ENCODE measurements at regions not wholly inside any gene's neighbourhood (a gene's known extent, or its start where the extent isn't known, plus 50 kb on each side); places are given as distances from the start of the nearest gene placed in this dataset.
A peak's percentile ranks its signal among the peaks of the same experiment; 100 is the strongest.

DNA sequence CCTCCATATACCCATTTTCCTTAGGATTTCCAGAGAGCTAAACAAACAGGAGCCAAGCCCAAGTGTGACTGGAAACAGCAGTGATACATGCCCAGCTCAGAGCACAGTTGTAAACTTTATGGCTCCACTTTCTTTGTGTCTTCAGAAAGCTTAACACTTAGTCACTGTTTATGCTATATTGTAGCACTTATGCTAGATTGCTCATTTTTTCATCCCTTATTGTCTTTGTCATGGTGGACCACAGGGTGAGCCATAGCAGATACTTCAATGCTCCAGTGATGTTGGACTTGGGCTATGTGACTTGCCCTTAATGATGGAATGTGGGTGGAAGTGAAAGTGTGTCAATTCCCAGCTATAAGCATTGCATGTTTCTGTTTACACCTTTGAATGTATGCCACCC is 401.6 kb downstream of the METTL4 start:
- TF ChIP-seq, protein P1, sequence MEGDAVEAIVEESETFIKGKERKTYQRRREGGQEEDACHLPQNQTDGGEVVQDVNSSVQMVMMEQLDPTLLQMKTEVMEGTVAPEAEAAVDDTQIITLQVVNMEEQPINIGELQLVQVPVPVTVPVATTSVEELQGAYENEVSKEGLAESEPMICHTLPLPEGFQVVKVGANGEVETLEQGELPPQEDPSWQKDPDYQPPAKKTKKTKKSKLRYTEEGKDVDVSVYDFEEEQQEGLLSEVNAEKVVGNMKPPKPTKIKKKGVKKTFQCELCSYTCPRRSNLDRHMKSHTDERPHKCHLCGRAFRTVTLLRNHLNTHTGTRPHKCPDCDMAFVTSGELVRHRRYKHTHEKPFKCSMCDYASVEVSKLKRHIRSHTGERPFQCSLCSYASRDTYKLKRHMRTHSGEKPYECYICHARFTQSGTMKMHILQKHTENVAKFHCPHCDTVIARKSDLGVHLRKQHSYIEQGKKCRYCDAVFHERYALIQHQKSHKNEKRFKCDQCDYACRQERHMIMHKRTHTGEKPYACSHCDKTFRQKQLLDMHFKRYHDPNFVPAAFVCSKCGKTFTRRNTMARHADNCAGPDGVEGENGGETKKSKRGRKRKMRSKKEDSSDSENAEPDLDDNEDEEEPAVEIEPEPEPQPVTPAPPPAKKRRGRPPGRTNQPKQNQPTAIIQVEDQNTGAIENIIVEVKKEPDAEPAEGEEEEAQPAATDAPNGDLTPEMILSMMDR (IDR thresholded peaks at IDR 0.05; ENCODE audit: low read depth, low read length, missing control alignments) = no peak
- H3K27ac ChIP-seq = no peak overlapping the region
- DNase-seq = no peak
- in situ Hi-C loops (cut with HindIII; ENCODE audit: low pct_ligation_motif_present, low sequenced_read_pairs) = no loop called here
- no peaks in the 10 kb centered on the region for H3K27me3 ChIP-seq (replicated peaks)
- no peaks in the 10 kb centered on the region for H3K36me3 ChIP-seq (replicated peaks)
- H3K4me3 ChIP-seq (ENCODE audit: low read depth, low read length) = no peak overlapping the region

DNA sequence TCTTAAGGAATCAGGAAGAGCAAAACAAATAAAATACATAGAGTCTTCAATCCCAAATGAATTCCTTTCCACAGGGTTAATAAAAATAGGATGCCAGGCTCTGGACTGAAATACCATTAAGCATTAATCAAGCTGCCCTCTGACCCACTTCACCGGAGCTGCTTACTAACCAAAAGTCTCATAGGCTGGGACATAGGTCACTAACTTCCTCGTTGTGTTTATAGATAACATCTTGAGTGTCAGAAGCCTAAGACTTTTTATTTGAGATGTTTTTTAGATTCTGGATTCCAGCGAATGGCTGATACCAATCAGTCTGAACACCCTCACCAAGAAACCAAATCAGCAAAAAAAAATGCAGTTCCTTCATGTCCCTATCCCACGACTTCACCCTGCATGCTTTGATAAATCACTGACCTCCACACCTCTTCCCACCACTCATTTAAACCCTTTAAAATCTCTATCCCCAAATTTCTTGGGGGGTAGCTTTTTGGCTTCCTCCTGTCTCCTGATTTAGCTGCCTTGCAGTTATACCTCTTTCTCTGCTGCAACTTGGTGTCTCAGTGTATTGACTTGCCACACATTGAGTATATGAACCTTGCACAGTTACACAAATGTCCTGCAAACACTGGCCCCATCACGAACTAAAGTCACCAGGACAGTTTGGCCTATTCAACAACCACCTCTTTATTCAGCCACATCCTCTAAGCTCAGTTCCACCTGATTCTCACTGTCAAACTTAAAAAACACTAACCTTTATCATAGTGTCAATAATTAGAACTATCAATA is 399.3 kb downstream of the METTL4 start:
- Histone ChIP-seq H3K27ac (no peak overlapping the region), H3K36me3 (replicated peaks) (no peaks in the 10 kb centered on the region), H3K27me3 (replicated peaks) (no peaks in the 10 kb centered on the region), H3K4me3 (ENCODE audit: low read depth, low read length) (no peak overlapping the region)
- no peak for DNase-seq
- TF ChIP-seq, protein P1 (IDR thresholded peaks at IDR 0.05; ENCODE audit: low read depth, low read length, missing control alignments) = no peak
- in situ Hi-C loops (cut with HindIII; ENCODE audit: low pct_ligation_motif_present, low sequenced_read_pairs) = no loop called here

DNA sequence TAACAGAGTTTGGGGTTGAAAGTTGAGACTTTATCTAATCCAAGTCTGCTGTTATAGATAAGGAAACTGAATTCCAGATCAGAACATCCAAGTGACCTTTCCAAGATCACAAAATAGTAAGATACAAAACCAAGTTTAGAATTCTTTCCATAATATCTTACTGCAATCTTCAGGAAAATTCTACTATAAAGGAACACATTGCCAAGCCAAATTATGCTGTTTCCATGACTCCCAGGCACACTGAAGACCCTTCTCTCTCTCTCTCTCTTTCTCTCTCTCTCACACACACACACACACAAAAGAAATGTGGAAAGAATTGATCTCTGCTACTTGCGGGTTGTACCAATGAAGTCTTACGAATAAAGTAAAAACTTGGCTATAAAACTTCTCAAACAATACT is 398.4 kb downstream of the METTL4 start:
- H3K36me3 ChIP-seq (replicated peaks) = no peaks in the 10 kb centered on the region
- TF ChIP-seq, protein P1 (IDR thresholded peaks at IDR 0.05; ENCODE audit: low read depth, low read length, missing control alignments) = no peak
- no peak overlapping the region for H3K4me3 ChIP-seq (ENCODE audit: low read depth, low read length)
- in situ Hi-C loops (cut with HindIII; ENCODE audit: low pct_ligation_motif_present, low sequenced_read_pairs) = no loop called here
- no peak for DNase-seq
- H3K27ac ChIP-seq = peak overlapping the region; percentile 2
- H3K27me3 ChIP-seq (replicated peaks) = no peaks in the 10 kb centered on the region

DNA sequence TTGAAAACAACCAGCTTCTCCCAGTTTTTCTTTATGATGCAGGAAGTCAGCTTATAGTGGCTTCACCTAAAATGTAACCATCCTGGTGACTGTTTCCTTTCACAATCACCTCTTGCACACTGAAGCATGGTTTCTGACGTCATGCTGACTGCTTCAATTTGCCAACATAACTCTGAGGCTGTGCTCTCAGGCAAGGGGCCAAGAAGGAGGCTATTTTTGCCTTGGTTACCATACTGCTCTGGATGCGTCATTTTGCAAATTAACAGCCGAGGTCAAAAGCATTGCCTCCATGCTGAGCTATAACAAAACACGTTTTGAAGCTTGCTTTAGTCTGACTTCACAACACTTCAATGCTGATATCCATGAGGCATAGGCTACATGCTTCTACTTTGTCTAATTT is 397.8 kb downstream of the METTL4 start:
- in situ Hi-C loops (cut with HindIII; ENCODE audit: low pct_ligation_motif_present, low sequenced_read_pairs) = no loop called here
- DNase-seq = peak; percentile 95
- H3K4me3 ChIP-seq (ENCODE audit: low read depth, low read length) = no peak overlapping the region
- TF ChIP-seq, protein P1 (IDR thresholded peaks at IDR 0.05; ENCODE audit: low read depth, low read length, missing control alignments) = no peak
- H3K27me3 ChIP-seq (replicated peaks) = no peaks in the 10 kb centered on the region
- no peak overlapping the region for H3K27ac ChIP-seq
- H3K36me3 ChIP-seq (replicated peaks) = no peaks in the 10 kb centered on the region

DNA sequence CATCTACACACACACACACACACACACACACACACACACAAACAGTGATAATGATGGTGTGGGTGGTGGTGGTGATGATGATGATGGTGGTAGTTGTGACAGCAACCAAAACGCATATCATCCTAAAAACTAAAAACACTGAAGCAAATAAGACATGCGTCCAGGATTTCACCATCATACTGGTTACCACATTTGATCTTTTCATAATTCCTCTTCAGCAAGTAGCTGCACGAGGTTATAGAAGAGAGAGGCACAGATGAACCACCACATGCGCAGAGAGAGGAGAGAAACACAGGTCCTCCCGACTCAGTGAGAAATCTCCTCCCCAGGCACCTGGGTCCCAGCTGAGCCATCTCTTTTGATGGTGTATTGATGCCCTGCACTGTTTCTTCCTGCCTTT is 393.3 kb downstream of the METTL4 start:
- no peak for DNase-seq
- in situ Hi-C loops (cut with HindIII; ENCODE audit: low pct_ligation_motif_present, low sequenced_read_pairs) = no loop called here
- TF ChIP-seq, protein P1 (IDR thresholded peaks at IDR 0.05; ENCODE audit: low read depth, low read length, missing control alignments) = no peak
- no peak overlapping the region for H3K4me3 ChIP-seq (ENCODE audit: low read depth, low read length)
- H3K27me3 ChIP-seq (replicated peaks) = no peaks in the 10 kb centered on the region
- no peak overlapping the region for H3K27ac ChIP-seq
- no peaks in the 10 kb centered on the region for H3K36me3 ChIP-seq (replicated peaks)
